ENCODE measurements at regions not wholly inside any gene's neighbourhood (a gene's known extent, or its start where the extent isn't known, plus 50 kb on each side); places are given as distances from the start of the nearest gene placed in this dataset.

DNA sequence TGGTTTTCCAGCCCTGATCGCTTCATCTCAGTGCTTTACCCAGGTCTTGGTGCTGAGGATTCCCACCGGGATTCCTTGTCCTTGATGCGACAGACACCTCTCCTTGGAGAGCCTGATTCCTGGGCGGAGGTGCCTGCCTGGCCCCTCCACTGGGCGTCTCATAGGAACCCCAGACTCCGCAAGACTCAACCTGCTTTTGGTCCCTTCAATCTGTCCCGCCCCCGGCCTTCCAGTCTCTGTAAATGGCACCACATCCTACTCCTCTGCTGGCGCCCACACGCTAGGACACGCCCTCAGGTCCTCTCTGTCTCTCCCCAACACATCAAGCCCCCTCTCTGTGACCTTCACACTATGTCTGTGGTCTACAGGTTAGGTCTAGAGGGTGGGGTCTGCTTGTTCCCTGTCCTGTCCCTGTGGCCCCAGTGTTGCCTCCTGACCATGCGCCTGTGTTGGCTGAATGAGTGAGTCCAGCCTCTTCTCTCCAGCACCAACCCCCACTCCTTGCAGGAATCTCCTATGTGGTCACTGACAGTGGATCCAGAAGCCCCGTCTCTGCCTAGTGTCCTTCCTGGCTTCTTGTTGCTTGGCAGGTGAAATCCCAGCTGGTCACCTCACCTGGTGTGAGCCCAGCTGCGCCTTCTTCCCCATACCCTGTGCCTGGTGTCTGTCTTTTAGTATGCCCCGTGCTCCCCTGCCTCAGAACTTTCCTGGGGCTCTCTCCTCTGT is 119.7 kb upstream of the C1orf174 start:
- H3K4me1 ChIP-seq, result no peaks in the 10 kb centered on the region
- 85 to 89% methylated on average over 15 of the region's 15 CpGs for WGBS, 2 donors
- no peak overlapping the region for H3K27ac ChIP-seq
- H3K27me3 ChIP-seq, result no peaks in the 10 kb centered on the region
- TF ChIP-seq POLR2A (IDR thresholded peaks at IDR 0.05) (no peak), CTCF (IDR thresholded peaks at IDR 0.05) (no peak)
- H3K36me3 ChIP-seq, result no peaks in the 10 kb centered on the region
- H3K9me3 ChIP-seq, result no peaks in the 10 kb centered on the region
- intact Hi-C loops (cut with DNase I), result no loop called here
- no peak for DNase-seq
- H3K4me3 ChIP-seq (replicated peaks in 1 of 3), result no peak overlapping the region

DNA sequence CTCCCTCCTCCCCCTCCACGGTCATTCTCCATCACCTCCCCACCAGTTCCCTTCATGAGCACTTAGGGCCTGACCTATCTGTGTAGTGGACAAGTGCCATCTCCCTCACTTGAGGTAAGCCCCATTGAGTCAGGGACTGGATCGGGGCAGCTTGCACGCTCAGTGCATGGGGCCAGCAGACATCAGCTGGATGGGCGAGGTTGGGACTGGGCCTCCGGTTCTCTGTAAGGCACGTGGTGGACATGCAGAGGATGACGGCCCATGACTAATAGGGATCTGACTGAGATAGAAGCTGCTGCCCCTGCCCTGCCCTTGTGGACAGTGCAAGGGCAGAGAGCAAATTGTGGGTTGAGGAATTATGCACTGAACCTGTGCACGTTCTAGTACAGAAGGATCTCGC is 120.4 kb upstream of the C1orf174 start:
- DNase-seq, result no peak
- Histone ChIP-seq H3K9me3 (no peaks in the 10 kb centered on the region), H3K4me3 (replicated peaks in 1 of 3) (no peak overlapping the region), H3K27ac (no peak overlapping the region), H3K27me3 (no peaks in the 10 kb centered on the region), H3K4me1 (no peaks in the 10 kb centered on the region), H3K36me3 (no peaks in the 10 kb centered on the region)
- 60 to 76% methylated on average over 8 of the region's 9 CpGs for WGBS, 2 donors
- no peak for TF ChIP-seq POLR2A (IDR thresholded peaks at IDR 0.05)
- no peak for TF ChIP-seq CTCF (IDR thresholded peaks at IDR 0.05)
- intact Hi-C loops (cut with DNase I), result no loop called here

- Histone ChIP-seq H3K27ac (no peak overlapping the region), H3K9me3 (no peaks in the 10 kb centered on the region), H3K4me3 (replicated peaks in 1 of 3) (no peak overlapping the region), H3K36me3 (no peaks in the 10 kb centered on the region), H3K27me3 (no peaks in the 10 kb centered on the region), H3K4me1 (no peaks in the 10 kb centered on the region)
- WGBS, 2 donors, result 78 to 85% methylated on average over 11 to 16 of the region's 16 CpGs
- intact Hi-C loops (cut with DNase I), result no loop called here
- TF ChIP-seq CTCF (IDR thresholded peaks at IDR 0.05) (no peak), POLR2A (IDR thresholded peaks at IDR 0.05) (no peak)
- DNase-seq, result no peak
Observed at GRCh38 chr1:4021136-4021973, 121.3 kb upstream of the C1orf174 start.

- Histone ChIP-seq H3K27me3 (no peaks in the 10 kb centered on the region), H3K4me3 (replicated peaks in 1 of 3) (no peak overlapping the region), H3K27ac (no peak overlapping the region), H3K9me3 (no peaks in the 10 kb centered on the region), H3K4me1 (no peaks in the 10 kb centered on the region), H3K36me3 (no peaks in the 10 kb centered on the region)
- no peak for DNase-seq
- WGBS, 2 donors, result 75 to 90% methylated on average over 3 of the region's 3 CpGs
- intact Hi-C loops (cut with DNase I), result no loop called here
- no peak for TF ChIP-seq POLR2A (IDR thresholded peaks at IDR 0.05)
- TF ChIP-seq CTCF (IDR thresholded peaks at IDR 0.05), result no peak
Observed at GRCh38 chr1:4021974-4022268, 121.8 kb upstream of the C1orf174 start.

DNA sequence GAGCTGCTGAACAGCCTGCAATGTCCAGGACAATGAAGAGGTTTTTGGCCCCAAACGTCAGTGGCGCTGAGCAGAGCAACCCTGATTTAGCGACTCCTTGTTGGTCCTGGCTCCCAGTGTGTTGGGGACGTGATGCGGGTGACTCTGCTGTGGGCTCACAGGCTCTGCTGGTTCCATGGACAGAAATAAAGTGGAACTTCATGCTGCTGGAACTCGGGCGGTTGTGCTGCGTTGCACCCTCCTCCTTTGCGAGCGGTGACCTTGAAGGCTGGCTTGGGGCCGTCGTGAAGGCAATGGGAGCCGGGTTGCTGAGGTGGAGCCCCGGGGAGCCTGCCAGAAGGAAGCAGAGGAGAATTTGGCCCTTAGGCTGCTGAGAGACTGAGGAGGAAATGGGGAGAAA is 122.6 kb upstream of the C1orf174 start:
- Histone ChIP-seq H3K27me3 (no peaks in the 10 kb centered on the region), H3K36me3 (no peaks in the 10 kb centered on the region), H3K4me1 (no peaks in the 10 kb centered on the region), H3K9me3 (no peaks in the 10 kb centered on the region), H3K27ac (no peak overlapping the region), H3K4me3 (replicated peaks in 1 of 3) (no peak overlapping the region)
- no peak for TF ChIP-seq CTCF (IDR thresholded peaks at IDR 0.05)
- no peak for TF ChIP-seq POLR2A (IDR thresholded peaks at IDR 0.05)
- 81 to 82% methylated on average over 13 to 14 of the region's 14 CpGs for WGBS, 2 donors
- intact Hi-C loops (cut with DNase I), result no loop called here
- no peak for DNase-seq

Data from thyroid gland (tissue), 4 donors.